Astrocyte of the spinal cord (primary cell): ENCODE measurements at regions not wholly inside any gene's neighbourhood (a gene's known extent, or its start where the extent isn't known, plus 50 kb on each side); places are given as distances from the start of the nearest gene placed in this dataset.

Experiments used
- DNase-seq: peaks from one replicate; pipeline ENCODE4 v3.0.0; 2011; ENCODE audit warnings: low read depth, low spot score
- H3K4me3 ChIP-seq: 2 replicates; pipeline ENCODE4 v1.5.1; 2011; ENCODE audit warnings: low read depth, mild to moderate bottlenecking, low read length, moderate library complexity
- CTCF ChIP-seq: IDR thresholded peaks from 2 replicates; pipeline ENCODE4 v1.5.1; 2012; ENCODE audit warnings: low read depth, mild to moderate bottlenecking, low read length, inconsistent platforms
- in situ Hi-C: cut with HindIII; loops from 2 replicates; pipeline ENCODE4 v1.10.0; 2017; ENCODE audit warnings: low sequenced_read_pairs

DNA sequence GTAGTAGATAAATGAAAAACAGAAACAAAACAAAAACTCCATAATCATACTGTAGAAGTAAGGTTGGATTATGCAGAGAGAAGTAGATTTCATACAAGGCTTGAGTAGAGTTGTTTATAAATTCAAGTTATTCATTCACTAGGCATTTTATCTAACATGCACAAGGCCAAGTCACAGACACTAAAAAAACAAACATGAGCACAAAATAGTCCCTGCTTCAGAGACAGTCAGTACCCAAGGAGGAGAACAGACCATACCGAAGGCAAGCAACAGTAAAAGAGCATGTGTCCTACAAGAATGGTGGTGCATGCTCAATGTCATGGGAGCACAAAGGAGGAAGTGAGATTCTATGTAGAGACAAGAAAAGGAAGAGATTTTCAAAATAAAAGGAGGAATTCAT is 796.5 kb upstream of the LRRC4C start:
- DNase-seq: no peak
- in situ Hi-C loops: no loop called here

DNA sequence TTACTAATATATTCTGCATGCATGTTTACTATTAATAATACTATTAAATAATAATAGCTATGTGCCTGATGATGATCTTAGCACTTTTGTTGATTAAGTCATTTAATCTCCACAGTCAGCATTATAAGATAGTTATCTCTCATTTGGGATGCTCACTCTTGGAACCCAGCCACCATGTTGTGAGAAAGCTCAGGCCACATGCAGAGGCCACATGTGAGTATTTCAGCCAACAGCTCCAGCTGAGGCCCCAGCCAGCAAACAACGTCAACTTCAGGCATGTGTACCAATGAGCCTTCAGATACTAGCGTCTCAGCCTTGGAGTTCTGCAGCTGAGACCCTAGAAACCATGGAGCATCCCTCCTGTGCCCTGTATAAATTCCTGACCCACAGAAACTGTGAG is 798.1 kb upstream of the LRRC4C start:
- DNase-seq: no peak
- no peak for TF ChIP-seq CTCF
- in situ Hi-C loops: no loop called here

More for the DNA sequence above, 796.5 kb upstream of the LRRC4C start:
- TF ChIP-seq CTCF: no peak
- H3K4me3 ChIP-seq: no peak overlapping the region

DNA sequence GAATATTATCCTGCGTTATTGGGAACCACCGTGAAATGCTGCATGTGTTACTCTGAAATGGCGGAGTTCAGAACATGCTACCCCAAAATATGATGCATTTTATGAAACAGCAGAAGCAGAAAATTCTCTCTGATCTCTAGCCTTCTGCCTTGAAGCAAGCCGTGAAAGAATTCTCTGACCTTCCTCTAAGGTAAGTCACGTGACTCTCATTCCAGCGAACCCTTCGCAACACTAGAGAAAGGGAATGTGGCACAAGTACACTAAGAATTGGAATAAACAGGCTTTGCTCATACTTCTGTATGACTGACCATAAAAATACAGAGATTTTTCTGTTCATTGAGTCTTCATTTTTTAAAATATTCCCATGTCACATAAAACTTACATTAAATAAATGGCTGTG is 805.6 kb upstream of the LRRC4C start:
- DNase-seq: no peak
- in situ Hi-C loops: no loop called here
- no peak for TF ChIP-seq CTCF
- H3K4me3 ChIP-seq: no peak overlapping the region

More for the DNA sequence above, 798.1 kb upstream of the LRRC4C start:
- no peak overlapping the region for H3K4me3 ChIP-seq

DNA sequence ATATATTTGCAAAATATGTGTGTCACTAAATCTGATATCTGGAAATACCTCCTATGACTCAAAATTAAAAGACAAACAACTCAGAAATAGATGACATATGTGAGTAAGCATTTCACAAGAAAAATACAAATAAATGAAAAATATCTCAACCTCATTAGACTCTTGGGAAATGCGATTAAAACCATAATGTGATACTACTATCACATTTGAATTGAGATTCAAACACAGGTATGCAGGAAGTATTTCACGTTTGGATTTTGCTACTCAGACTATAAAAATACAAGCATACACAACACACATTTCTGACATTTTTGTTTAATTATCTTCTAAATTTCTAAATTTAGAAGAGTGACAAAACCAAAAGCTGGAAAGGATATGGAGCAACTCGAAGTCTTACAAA is 811.9 kb upstream of the LRRC4C start:
- in situ Hi-C loops: no loop called here
- no peak overlapping the region for H3K4me3 ChIP-seq
- DNase-seq: no peak
- TF ChIP-seq CTCF: no peak

GRCh38 chr11:42273977-42274376 is 814.5 kb upstream of the LRRC4C start:
- no peak overlapping the region for H3K4me3 ChIP-seq
- DNase-seq: no peak
- in situ Hi-C loops: no loop called here
- TF ChIP-seq CTCF: no peak

- no peak overlapping the region for H3K4me3 ChIP-seq
- TF ChIP-seq CTCF: no peak
- in situ Hi-C loops: no loop called here
- DNase-seq: no peak
Observed at GRCh38 chr11:42296910-42297309, 837.5 kb upstream of the LRRC4C start.

GRCh38 chr11:42299780-42300179 is 840.3 kb upstream of the LRRC4C start:
- in situ Hi-C loops: no loop called here
- no peak for DNase-seq
- TF ChIP-seq CTCF: no peak
- H3K4me3 ChIP-seq: no peak overlapping the region
